ENCODE measurements at regions not wholly inside any gene's neighbourhood (a gene's known extent, or its start where the extent isn't known, plus 50 kb on each side); places are given as distances from the start of the nearest gene placed in this dataset.
"Not testable (repeated sequence)": the region's sequence is repeated elsewhere in the genome, so short reads cannot be mapped to it uniquely, and the experiment has no call there.

DNA sequence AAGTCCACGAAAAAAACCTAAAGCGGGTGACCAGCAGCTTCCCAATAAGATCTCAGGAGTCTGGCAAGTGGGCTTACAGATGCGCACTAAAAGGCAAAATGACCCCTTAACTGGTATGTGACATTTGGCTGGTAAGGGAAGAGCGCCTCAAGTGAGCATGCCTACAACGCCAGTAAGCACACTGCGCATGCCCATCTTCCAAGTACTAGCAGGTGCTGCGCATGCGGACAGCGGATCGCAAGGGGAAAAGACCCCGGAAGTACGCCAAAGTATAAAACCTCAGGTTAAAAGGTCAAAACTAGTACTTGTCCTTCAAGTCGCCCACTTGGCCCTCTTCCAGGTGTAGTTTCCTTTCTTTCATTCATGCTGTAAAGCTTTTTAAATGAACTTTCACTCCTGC, 518.5 kb upstream of the MDGA2 start:
- DNase-seq: peak; percentile 38

DNA sequence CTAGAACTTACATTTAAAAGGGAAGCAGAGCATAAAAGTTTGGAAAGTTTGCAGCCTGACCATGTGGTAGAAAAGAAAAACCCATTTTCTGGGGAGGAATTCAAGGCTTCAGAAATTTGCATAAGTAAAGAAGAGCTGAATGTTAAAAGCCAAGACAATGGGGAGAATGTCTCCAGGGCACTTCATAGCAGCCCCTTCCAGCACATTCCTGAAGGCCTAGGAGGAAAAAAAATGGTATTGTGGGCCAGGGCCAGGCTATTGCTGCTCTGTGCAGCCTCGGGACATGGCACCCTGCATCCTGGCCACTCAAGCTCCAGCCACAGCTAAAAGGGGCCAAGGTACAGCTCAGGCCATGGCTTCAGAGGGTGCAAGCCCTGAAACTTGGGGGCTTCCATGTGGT, 474.2 kb upstream of the MDGA2 start:
- DNase-seq: not testable (repeated sequence)

DNA sequence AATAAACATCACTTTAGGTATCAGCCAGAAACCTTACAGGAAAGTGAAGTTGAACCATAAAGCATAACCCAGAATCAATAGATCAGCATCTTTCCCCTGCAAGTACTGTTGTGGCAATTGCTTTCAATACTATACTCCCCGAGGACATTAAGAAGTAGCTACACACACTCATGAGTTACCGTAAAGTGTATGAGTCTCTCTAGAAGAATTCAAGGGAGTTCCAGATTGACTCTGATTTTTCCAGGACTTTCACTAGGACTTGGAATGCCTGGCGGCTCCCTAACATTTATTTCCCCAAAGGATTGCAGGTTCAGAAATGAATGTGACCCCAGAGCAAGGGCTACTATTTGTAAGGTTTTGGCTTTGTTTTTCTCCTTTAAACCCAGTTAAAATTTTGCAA, 465.4 kb upstream of the MDGA2 start:
- no peak for DNase-seq

DNA sequence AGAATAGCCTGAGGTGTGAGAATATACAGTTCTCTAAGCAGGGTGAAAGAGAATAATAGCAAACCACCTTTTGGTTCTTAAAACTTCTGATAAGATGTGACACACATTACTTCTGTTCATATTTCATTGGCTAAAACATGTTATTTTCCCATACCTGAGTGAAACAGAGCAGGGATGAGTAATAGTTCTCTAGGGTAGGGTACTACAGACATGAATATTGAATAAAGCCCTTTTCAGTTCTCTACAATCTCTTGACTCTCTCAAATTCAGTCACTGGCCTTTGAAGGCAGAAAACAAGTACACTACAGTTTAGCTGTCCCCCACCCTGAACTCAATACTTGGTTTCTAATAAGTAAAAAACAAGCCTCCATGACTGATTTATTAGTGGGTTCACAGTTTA, 454.1 kb upstream of the MDGA2 start:
- DNase-seq: no peak

DNA sequence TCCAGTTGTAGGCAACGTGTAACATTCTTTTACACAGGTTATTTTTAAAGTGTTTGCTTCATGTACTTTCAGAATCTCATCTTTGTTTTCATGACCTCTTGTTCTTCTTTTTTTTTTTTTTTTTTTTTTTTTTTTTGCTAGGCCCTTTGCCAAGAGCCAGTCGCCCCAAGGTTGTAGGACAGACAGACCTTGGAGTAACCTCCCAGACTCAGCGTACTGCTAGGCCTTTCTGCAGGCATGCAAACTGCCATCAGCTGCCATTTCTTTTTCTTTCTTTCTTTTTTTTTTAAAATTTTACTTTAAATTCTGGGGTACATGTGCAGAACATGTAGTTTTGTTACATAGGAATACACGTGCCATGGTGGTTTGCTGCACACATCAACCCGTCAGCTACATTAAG, 452.3 kb upstream of the MDGA2 start:
- DNase-seq: peak; percentile 46

DNA sequence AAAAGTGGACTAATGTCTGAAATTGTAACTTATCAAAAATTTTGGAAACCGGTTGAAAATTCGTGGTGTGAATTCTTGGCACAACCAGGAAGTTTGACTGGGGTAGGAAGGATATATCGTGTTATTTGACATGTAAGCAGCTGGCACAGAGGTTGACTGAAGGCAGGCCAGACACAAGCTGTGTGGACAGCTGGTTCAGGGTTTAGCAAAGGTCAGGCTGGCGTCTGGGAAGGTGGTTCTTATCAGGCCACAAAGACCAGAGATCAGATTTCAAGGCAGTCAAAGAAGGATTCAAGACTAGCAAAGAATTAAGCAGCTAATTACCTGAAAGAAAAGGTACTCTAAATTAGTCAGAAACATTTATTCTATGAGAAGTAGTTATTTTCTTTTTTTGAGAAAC, 450.2 kb upstream of the MDGA2 start:
- peak; percentile 23 for DNase-seq

DNA sequence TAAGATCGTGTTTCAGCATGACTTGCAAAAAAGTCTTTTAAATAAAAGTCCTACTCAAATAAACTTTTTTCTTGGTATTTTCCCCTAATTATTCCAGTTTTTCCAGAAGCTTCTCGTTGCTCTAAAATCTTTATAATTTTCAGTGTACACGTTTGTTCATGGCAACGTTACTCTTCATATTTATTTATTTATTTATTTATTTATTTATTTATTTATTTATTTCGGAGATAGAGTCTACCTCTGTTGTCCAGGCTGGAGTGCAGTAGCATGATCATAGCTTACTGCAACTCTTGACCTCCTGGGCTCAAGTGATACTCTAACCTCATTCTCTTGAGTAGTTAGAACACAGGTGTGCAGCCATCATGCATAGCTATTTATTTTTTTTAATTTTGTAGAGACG, 438.3 kb upstream of the MDGA2 start:
- no peak for DNase-seq

DNA sequence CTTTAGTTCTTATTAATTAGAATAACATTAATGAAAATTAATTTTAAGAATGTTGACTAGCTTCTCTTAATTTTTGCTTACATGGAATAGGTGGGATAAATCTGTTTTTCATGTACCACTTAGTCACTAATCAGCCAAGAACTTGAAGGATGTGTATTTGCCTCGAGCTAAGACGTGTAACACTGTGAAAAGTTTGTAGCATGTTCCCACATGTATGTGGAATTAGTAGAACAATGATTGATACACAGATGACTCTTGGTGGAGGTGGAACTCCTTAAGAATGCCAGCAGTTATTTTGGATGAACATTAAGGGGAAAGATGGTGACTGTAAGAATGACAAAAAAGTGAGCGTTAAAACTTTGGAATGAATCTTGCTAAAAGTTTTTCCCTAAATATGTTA, 435.7 kb upstream of the MDGA2 start:
- DNase-seq: no peak

DNA sequence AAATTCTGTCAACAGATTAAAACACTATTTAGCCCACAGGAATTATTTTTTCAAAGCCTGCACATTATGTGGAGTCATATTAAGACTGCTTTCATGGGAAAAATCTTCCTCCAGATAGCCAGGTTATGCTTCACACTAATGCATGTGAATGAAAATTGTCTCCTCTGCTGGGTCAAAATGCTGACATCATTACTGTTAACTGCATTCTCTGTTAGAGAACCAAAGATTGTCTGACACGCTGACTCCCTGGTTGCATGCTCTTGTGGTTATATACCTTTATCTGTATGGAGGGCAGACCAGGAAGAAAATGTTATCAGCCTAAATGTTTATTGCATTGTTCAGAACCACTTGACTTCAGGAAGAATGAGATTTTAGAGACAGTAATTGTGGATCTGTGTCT, 432.2 kb upstream of the MDGA2 start:
- no peak for DNase-seq

DNA sequence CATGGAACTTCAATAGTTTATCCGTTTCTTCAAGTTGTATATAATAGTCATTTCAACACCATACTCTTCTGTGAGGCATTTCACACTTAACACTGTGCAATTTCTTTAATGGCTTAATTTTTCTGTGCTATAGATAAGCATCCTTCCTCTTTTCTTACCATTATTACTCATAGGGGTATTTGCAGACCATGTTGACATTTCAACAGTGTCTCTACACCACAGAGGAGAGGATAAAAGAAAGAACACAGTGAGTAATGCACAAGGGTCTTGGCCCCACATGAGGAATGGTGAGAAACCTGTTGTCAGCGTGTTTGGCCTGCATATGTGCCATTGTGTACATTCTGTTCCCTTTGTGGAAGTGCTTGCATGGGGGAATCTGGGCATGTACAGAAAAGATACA, 421.5 kb upstream of the MDGA2 start:
- DNase-seq: no peak

DNA sequence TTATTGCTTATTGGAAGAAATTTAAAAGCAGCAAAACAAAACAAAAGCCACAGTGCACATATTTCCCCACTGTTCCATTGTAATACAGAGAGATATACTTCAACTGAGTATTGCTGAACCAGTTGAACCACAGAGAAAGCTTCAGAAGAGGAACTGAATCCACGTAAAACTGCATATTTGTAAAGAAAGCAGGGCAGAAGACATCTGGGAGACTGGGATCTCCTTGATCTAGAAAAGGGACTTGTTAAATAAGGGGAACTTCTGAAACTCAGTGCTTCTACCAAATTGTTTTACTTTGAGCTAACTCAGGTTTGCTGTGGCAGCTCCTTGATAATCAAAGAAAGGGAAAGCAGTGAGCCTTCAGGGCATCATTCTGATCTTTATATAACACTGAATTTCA, 411.1 kb upstream of the MDGA2 start:
- peak; percentile 50 for DNase-seq

DNA sequence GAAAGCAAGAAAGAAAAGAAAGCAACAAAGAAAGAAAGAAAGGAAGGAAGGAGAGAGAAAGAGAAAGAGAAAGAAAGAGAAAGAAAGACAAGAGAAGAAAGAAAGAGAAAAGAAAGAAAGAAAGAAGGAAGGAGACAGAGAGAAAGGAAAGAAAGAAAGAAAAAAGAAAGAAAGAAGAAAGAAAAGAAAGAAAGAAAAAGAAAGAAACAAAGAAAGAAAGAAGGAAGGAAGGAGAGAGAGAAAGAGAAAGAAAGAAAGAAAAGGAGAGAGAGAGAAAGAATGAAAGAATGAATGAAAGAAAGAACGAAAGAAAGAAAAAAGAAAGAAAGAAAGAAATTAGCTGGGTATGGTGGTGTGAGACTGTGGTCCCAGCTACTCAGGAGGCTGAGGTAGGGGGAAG, 400.1 kb upstream of the MDGA2 start:
- DNase-seq: no peak

DNA sequence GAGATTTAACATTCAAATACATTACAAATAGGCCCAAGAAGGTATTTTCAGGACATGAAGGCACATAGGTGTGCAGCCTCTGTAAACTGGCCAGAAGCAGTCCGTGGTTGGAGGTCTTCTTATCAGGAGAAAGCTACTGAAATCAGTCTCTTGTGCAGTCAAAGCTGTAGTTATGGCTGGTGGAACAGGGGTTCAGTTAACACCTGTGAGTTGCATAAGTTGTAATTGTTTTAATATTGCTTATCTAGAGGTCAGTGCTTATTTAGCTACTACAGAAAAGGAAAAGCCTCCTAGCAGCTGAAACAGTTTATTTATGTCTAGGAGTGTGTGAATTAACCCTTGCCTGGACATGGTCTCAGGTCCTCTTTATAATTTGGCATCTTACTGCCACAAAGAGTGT, 377.6 kb upstream of the MDGA2 start:
- DNase-seq: no peak

DNA sequence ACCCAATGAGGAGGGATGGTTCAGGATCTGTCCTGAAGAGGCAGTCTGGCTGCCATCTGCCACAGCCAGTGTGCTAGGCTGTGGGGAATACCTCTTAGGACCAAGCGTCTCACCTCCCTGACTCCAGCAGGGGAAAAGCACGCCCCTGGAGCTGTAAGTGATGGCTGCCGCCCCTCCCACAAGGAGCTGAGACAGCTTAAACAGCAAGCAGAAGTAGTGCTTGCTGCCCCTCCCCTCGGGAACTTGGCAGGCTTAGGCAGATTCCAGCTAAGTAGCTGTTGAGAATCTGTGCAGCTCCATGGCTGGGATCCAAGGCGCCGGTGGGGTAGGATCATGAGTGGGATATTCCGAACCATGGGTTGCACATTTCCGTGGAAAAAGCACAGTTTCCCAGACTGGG, 360.4 kb upstream of the MDGA2 start:
- DNase-seq: no peak

DNA sequence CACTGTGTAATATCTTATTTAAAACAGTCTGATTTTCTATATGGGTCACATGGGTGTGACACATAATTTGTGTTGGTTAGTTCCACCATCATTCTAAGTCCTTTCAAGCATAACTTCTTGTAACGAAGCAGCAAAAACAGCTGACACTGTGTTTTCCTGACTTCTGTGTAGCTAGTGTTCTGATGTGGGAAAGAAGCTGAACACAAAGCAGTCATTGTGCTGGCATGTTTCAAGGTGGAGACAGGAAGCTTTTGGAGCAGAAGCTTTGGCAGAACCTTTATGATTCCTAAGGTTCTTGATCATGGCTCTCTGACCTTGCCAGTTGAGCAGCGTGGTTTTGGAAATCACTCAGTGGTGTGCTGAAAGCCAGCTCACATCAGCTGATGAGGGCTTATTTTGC, 351.7 kb upstream of the MDGA2 start:
- no peak for DNase-seq

DNA sequence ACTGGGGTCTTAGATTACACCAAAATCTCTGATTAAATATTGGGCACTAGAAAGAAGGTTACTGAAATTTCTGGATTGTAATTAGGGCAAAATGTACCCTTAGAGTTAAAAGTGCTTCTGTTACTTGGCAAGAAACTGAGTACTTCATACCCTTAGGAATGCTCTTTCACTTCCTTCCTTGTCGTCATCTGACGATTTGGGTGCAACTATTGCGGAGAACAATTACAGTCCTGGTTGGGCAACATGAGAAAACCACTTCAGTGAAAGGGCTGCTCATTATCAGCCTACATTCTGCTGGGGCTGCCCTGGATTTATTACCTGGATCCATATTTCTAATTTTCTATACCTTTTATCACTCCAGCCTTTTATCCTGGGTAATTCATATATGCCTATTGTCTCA, 348.5 kb upstream of the MDGA2 start:
- no peak for DNase-seq

DNA sequence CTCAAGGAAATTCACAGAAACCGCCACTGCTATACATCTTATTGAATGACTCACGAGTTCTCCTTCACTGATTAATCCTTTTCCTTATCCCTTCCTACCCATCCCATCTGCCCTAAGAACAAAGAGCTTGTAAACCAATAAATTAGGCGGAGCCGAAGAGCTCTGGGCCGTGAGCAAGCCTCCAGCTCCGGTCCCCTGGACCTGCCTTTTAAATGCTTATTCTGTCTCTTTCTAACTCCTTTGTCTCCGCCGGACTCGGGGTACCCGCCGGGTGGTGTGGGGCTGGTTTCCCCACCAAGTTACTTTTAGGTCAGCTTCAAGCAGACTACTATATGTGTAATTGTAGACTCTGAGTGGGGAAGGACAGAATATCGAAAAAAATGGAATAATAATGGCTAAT, 336.1 kb upstream of the MDGA2 start:
- DNase-seq: not testable (repeated sequence)

DNA sequence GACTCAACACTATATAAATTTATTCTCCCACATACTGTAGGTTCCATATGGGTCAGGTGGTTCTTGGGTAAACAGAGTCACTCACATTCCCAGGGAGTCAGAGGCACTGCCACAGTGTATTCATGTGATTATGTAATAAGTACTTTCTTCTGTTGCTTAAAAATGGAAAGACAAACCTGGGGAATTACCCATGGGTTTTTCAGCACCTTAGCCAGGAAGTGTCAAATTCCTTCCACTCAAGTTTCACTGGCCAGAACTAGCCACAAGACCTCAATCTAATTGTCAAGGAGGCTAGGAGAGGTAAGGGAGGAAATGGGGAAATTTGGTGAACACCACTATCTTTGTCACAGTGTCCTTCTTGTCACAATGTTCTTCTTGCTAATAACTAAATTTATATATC, 333.2 kb upstream of the MDGA2 start:
- DNase-seq: no peak

DNA sequence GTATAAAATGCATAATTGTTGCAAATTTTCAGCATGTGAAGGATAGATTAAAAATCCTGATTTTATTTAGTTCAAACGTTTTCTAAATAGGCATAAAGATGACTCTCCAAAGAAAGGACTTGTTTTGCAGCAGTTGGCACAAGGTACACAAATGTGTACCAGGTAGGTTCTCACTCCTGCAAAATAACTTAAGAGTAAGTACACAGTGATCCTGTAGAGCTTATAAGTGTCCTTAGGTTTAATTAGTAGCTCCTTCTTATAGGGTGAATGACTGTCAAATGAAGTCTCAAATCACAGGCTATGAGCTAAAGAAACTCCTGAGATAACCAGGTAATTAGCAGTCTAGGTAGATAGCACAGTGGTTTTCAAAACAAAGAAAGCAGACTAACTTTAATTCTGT, 330.6 kb upstream of the MDGA2 start:
- DNase-seq: no peak

DNA sequence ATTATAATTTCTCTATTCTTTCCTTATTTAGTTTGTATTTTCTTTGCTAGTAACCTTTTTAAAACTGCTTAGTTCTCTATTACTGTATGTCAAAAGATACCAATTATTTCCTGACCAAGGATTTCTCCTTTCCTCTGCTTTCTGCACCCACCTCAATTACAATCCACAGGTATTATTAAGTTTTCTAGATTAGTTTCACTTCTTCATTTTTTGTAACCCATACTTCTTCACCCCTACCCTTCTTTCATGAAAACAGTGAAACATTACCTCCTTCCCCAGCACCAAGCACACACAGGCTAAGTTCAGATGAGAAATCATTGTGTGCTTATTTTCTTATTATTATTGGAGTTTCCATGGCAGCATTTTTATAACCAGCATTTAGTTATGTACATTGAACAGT, 318.5 kb upstream of the MDGA2 start:
- DNase-seq: peak; percentile 14

DNA sequence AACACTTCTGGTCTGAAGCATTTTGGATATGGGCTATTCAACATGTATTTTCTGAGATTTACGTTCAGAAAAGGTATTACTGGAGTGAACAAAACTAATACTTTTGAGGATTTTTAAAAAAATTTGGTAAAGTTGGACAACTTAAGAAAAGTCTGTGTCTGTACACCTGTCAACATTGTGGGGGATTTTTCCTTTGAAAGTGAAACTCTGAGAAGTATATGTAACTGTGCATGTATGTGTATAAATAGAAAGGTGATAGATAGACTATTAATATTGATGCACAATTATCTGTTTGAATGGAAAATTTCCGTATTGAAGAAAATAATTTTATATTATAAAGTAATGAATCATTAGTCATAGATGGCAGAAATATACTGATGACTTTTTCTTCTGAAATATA, 312.8 kb upstream of the MDGA2 start:
- DNase-seq: no peak

DNA sequence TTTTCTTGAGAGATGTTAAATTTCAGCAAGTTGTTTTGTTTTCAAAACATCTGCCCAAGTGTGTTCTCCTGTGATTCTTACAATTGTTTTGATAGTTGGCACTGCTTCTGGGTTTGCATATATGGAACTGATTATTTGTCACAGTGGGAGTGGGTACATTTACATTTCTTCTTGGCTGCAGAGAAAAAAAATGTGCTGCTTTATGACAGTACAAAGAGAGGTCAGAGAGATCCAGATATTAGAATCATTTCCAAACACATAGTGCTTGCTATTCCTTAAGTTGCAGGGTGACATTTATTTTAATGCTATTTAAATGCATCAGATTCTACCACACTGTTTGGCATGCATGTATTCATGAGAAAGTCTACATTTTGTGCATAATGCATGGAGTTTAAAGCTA, 303.5 kb upstream of the MDGA2 start:
- DNase-seq: no peak

DNA sequence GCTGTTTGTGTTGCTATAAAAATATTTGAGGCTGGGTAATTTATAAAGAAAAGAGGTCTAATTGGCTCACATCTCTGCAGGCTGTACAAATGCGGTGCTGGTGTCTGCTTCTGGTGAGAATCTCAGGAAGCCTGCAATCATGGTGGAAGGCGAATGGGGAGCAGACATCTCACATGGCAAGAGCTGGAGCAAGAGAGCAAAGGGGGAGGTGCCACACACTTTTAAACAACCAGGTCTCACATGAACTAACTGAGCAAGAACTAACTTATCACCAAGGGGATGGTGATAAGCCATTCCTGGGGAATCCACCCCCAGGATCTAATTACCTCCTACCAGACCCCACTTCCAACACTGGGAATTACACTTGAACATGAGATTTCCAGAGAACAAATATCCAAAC, 300.7 kb upstream of the MDGA2 start:
- no peak for DNase-seq

DNA sequence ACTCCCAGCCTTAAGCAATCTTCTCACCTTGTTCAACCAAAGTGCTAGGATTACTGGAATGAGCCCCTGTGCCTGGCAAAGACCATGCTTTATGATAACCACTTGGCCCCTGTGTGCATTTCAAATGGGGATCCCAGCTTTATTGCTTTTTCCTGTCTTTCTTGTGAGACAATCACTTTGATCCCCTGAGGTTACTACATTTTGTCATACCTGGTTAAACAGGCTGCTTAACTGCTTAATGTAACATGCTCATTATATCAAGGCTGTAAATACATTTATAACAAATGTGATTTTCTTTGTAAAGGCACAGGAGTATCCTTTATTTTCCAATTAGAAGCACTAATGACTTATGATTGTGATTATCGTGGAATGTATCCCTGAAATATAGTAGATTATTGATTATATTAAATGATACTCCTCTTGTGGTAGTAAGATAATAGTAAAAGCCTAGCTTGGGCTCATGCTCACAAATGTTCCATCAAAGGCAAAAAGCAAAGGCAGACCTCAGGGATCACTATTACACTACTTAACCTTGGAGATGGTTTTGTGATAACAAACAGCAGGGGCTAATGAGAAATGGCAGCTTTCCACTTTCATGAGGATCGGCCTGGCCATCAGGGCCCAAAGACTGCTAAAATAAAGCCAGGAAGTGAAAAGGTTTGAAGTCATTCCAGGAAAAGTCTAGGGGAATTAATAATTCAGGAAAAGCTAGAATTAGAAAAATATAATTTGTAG, 290.8 kb upstream of the MDGA2 start:
- no peak for DNase-seq

DNA sequence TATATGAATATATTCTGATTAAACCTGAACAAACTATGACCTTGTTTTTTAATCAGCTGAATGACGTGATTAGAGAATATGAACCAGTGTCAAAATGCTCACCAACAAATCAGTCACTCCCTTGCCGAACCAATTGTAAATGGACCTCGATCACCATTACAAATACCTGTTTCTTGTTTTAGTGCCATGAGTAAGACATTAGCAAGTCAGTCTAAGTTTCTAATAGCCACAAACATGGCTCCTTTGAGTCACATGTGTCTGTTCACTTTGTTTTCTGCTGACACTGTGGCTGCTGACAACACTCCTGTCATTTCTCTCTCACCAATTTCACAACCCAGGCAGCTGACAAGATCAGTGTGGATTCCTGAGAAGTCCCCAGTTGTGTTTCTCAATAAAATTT, 286.2 kb upstream of the MDGA2 start:
- DNase-seq: no peak

DNA sequence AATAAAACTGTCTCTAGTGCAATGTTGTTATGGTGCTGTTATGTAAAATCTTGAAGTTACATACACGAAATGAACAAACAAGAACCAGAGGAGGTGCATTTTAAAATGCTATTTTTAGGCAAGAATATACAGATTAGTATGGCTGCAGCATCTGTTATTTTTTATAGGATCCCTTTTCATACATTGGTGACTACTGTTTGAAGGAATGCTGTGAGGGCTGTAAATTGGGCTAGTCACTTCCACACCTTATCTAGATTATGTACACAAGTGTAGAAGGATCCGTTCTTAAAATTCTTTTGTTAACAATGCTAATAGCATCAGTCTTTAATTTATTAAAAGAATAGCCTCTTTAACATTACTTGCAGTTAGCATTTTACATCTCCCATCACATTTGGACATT, 284.3 kb upstream of the MDGA2 start:
- no peak for DNase-seq
